ENCODE measurements at regions not wholly inside any gene's neighbourhood (a gene's known extent, or its start where the extent isn't known, plus 50 kb on each side); places are given as distances from the start of the nearest gene placed in this dataset.

DNA sequence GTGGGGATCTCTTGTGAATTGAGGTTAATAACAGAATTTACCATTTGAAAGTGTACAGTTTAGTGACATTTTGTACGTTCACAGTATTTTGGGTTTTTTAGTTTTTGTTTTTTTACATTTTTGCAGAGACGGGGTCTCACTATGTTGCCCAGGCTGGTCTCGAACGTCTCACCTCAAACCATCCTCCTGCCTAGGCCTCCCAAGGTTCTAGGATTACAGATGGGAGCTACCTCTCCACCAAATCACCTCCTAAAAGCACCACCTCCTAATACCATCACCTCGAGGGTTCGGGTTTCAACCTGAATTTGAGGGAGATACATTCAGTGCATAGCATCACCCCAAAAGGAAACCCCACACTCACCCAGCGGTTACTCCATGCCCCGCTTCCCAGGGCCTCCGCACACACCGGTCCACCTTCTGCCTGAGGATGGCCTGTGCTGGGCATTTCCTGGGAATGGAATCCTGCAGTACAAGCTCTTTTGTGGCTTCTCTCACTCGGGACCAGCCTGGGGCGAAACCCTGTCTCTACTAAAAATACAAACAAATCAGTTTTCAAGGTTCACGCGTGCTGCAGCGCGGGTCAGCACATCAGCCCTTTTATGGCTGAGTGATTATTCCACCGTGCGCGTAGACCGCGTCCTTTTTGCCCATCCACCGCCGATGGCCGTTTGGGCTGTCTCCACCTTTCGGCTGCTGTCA is 182.7 kb upstream of the CIBAR2 start:
- no peak for DNase-seq

DNA sequence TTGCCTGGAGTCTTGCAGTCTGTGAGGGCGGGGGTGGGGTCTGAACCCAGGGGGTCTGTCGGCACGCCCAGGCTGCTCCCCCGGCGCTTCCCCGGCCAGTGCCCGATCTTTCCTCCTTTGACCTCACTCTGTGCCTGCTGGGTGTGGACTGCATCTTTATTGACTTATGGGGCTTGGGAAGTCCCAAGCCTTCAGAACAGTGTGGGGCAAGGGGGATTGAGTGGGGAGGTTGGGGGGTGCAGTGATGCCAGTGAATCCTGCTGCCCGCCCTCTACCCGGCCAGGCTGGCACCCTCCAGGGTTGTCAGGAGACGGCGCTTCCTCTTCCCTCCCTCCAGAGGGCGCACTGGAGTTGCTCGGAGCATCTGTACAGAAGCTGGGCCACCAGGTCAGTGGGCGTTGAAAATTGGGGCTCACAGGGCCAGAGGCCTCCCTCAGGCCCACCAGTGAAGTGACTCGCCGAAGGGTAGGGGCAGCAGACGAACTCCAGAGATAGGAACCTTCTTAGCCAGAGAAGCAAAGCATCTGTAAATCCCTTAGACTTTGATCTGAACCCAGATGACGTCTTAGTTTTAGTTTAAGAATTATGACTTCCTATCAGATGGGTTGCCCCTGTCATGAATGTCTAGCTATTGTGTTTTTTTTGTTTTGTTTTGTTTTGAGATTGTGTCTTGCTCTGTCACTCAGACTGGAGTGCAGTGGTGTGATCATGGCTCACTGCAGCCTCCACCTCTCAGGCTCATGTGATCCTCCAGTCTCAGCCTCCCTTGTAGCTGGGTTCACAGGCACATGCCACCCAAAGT is 184.8 kb upstream of the CIBAR2 start:
- DNase-seq, result no peak

DNA sequence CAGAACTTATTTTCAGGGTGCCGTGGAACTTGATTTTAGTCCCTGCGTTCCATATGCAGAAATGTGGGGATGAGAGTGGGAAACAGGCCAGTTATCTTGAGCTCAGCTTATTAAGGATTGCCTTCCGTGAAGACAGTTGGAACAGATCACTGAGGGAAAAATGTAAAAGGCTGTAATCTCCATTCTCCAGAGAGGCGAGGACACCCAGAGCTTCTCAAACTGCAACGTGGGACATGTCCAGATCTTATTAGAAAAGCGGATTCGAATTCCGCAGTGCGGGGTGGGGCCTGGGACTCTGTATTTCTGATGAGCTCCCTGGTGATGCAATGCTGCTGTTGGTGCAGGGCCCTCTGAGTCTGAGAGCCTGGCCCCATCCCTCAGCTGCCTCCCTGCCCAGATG is 185.6 kb upstream of the CIBAR2 start:
- no peak for DNase-seq

DNA sequence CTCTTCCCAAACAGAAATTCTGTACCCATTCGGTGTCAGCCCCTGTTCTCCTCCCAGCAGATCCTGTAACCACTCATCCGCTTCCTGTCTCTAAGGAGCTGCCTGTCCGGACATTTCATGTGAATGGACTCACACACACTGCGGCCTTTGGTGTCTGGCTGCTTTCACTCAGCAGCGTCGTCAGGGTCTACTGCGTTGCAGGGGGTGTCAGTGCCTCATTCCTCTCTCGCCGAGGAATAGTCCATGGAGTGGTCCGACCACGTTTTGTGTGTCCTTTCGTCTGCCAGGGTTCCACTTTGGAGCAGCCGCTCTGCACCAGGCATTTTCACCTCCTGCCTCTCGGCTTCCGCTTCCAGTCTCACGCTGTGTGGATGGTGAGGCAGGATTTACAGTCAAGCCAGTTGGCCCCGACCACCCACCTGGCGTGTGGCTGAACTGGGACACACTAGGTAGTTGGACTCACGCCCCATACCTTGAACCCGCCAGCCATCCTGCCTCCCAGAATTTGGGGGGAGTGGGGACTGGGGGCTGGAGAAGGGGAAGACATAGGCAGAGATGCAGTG is 188.2 kb upstream of the CIBAR2 start:
- no peak for DNase-seq

DNA sequence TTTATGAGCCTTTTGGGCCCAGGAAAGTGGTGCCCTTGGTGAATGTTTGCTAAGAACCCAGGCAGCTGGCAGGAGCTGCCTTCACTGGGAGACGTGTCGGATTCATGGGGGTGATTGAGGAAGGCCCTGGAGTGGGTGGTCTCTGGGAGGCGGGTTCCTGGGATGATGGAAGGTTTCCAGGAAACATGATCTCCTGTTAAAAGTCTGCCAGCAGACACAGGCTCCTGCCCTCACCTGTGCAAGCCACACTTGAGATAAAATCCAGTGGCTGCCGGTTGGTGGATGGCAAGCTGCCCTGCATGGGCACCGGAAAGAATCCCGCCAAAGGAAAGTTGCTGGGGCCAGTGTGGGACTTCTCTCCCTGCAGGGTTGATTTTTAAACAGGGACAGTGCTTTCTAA is 189.0 kb upstream of the CIBAR2 start:
- DNase-seq, result no peak

- no peak for DNase-seq
Observed at GRCh38 chr16:85302018-85302847, 190.0 kb upstream of the CIBAR2 start.

GRCh38 chr16:85302848-85303353 is 190.6 kb upstream of the CIBAR2 start:
- no peak for DNase-seq

DNA sequence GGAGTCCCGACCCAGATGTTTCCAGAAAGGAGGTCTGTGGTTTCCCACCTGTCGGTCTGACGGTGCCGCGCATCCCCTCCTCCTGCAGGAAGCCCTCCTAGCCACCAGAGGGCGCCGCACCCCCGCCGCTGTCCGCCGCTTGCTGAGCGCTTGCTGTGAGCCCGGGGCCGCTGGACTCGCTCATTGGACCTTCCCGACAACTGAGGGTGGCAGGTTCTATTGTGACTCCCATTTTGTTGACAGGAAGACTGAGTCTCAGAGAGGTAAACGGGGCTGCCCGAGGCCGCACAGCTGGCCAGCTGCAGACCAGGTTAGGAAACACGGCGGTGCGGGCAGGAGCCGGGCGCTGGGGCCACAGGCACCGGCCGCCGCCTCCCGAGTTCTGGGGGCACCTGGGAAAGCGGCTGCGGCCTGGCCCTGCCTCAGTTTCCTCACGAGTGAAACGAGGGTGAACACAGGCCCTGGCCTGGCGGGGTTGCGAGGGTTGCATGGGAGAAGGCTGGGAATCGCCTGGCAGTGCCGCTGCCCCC is 191.1 kb upstream of the CIBAR2 start:
- DNase-seq, result no peak

- no peak for DNase-seq
Observed at GRCh38 chr16:85304337-85304736, 192.1 kb upstream of the CIBAR2 start.

GRCh38 chr16:85306071-85306792 is 194.0 kb upstream of the CIBAR2 start:
- no peak for DNase-seq

DNA sequence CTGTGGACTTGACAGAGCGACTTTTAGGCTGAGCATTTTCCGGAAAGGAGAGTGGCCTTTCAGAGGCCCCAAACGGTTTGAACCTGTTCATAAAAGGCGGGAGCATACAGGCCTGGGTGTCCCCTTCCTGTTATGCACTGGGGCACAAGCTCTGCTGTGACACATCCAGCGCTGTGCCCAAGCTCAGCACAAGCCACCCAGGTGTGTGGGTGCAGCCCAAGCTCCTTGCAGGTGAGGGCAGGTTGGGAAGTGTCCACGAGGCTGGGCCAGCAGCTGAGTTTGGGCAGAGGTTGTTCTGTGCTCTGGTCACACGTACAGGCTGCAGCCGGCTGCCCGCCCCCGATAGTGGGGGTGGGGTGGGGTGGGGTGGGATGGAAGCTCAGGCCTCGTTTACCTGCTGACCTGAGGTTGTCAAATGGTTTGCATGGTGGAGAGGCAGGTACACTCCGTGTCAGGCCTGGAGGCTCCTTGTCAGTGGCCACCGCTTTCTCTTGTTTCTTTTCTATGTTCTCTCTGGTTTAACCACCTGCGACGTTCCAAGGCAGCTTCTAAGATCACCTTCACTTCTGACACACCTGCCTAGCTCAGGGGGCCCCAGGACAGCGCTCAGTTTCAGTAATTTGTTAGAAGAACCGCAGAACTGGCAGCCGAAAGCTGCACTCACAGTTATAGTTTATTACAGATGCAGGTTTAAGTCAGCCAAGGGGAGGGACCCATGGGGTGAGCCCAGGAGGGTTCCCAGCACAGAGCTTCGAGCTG is 194.7 kb upstream of the CIBAR2 start:
- DNase-seq, result no peak

- no peak for DNase-seq
Observed at GRCh38 chr16:85307552-85308364, 195.5 kb upstream of the CIBAR2 start.

DNA sequence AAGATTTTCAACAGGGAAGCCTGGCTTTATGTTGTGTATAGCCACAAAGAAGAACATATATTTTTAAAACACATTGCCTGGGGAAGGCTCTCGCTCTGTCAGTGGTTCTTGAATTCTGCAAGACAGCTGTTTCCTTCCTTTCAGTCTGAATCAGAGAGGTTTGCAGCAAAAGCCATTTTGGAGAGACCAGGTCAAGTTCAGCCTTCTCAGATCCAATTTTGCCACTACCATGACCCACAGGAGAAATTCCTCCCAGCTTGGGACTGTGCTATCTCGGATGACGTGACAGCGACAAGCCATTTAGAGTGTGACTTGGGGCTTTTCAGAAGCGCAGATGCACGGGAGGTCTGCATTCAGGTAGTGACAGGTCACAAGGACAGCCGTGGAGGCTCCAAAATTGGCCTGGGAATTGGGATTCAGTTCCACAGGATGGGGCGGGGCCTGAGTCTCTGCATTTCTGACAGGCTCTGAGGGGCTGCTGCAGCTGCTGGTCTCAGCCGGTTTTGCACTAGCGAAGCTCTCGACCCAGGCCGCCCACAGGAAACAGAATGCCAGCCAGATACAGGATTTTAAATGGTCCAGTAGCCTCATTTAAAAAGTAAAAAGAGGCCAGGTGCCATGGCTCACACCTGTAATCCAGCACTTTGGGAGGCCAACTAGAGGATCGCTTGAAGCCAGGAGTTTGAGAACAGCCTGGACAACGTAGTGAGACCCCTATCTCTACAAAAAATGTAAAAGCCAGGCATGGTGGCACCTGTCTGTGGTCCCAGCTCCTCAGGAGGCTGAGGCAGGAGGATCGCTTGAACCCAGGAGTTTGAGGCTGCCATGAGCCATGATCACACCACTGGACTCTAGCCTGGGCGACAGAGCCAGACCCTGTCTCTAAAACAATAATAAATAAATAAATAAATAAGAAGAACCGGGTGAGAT is 196.6 kb upstream of the CIBAR2 start:
- DNase-seq, result no peak

DNA sequence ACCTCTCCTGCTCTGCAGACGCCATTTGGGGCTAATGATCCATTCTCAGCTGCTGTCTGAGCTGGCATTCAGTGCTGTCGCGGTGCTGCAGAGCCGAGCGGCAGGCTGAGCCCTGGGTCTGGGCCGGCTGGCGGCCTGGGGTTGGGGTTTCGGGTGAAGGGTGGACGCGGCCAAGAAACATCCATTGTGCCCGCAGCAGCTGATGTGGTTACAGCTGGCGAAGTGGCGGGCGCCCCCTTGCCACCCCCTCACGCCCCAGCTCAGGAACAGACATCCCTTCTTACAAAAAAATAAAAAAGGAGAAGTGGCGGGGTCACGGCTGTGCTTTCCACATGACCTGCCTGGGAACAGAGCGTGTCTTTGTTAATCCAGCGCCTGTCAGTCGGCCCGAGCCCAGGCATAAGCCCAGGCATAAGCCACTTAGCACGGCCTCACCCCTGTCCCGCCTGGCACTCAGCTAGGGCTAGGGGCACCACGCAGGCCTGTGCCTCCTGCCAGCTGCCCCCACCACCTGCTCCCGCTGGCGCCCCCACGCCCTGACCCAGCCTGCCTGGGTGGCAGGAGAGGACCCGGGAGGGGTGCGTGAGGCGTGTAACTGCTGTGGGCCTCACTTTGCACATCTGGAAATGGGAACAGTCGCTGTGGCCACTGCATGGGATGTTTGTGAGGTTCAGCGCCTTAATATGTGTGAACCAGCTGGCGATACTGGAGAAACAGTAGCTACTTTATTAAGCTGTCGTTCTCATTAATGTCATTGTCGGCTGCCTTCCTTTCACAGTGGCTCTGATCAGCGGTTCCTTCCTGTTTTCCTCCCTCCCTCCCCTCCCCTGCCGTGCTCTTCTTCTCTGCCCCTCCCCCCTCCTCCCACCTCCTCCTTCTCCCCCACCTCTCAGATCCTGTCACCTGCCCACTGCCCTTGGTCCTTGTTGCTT is 197.7 kb upstream of the CIBAR2 start:
- DNase-seq, result no peak

- DNase-seq, result no peak
Observed at GRCh38 chr16:85310868-85311585, 198.8 kb upstream of the CIBAR2 start.

- DNase-seq, result no peak
Observed at GRCh38 chr16:85311741-85312140, 199.5 kb upstream of the CIBAR2 start.

- DNase-seq, result no peak
Observed at GRCh38 chr16:85312174-85312573, 199.9 kb upstream of the CIBAR2 start.
